RWPE1 (cell line): ENCODE measurements at regions not wholly inside any gene's neighbourhood (a gene's known extent, or its start where the extent isn't known, plus 50 kb on each side); places are given as distances from the start of the nearest gene placed in this dataset.

Source experiments
- CTCF ChIA-PET: fragments of 350-600 bp; sonication (Branson Sonifier 250); formaldehyde crosslinking; extraction: SDS; loops from one replicate; lab custom pipeline; 2021; lab: Yijun Ruan, JAX
- POLR2A ChIA-PET: fragments of 400-600 bp; formaldehyde crosslinking; extraction: SDS; loops from one replicate; lab custom pipeline; 2020; ENCODE audit warnings: antibody characterized with exemption; ENCODE audit not compliant: low non-redundant PET; lab: Yijun Ruan, JAX
- DNase-seq: peaks from one replicate; pipeline ENCODE4 v3.0.0; 2012; ENCODE audit warnings: low spot score
- H3K27ac ChIP-seq: fragments of 450-650 bp; 2 replicates; pipeline ENCODE4 v1.5.1; 2017
- TF ChIP-seq, protein P1 (sequence below): fragments of 450-650 bp; conservative IDR thresholded peaks from 2 replicates; pipeline ENCODE4 v1.5.1; 2017; ENCODE audit warnings: low read depth, mild to moderate bottlenecking

DNA sequence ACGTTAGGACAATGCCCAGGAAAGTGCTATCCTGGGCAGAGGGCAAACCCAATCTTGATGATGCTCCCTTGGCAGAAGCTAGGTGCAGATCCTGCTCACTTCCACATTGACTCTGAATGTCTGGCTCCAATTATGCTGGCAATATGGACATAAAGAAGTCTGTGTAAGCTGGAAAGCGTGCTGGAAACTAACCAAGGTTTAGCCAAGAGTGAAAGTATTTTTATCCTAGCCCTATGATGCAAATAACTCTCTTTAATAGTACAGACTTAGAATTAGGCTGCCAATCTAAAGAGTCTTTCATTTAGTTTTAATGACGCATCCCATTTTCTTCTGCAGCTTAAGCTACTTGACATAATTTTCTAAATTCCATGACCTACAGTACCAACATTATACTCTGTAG is 571.8 kb downstream of the TUSC7 start:
- TF ChIP-seq, protein P1, sequence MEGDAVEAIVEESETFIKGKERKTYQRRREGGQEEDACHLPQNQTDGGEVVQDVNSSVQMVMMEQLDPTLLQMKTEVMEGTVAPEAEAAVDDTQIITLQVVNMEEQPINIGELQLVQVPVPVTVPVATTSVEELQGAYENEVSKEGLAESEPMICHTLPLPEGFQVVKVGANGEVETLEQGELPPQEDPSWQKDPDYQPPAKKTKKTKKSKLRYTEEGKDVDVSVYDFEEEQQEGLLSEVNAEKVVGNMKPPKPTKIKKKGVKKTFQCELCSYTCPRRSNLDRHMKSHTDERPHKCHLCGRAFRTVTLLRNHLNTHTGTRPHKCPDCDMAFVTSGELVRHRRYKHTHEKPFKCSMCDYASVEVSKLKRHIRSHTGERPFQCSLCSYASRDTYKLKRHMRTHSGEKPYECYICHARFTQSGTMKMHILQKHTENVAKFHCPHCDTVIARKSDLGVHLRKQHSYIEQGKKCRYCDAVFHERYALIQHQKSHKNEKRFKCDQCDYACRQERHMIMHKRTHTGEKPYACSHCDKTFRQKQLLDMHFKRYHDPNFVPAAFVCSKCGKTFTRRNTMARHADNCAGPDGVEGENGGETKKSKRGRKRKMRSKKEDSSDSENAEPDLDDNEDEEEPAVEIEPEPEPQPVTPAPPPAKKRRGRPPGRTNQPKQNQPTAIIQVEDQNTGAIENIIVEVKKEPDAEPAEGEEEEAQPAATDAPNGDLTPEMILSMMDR = no peak
- ChIA-PET CTCF (interaction anchor here (0.7 kb wide), 1 partner anchor 112 kb away, joined by 3 read pairs; no protein-coding TSS in a partner anchor), POLR2A (no interaction called here)
- no peak for DNase-seq
- no peak overlapping the region for H3K27ac ChIP-seq

DNA sequence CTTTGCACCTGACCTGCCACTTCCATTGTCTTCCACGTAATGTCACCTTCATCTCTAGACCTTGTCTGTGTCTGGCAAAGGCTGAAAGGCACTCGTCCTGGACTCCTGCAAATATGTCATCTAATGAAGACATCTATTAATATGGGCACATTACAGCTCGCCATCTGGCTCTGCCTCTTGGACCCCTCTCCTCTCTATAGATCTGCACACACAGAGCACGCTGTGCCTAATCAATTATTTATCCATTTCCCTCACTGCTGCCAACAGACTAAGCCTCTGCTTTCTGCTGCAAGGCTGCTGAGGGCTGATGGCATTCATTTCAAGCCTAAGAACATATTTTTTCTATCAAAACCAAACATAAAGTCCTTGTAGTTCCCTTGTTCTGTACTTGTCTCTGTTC is 573.0 kb downstream of the TUSC7 start:
- ChIA-PET CTCF (no interaction called here), POLR2A (no interaction called here)
- TF ChIP-seq, protein P1 = no peak
- DNase-seq = no peak
- H3K27ac ChIP-seq = no peak overlapping the region

DNA sequence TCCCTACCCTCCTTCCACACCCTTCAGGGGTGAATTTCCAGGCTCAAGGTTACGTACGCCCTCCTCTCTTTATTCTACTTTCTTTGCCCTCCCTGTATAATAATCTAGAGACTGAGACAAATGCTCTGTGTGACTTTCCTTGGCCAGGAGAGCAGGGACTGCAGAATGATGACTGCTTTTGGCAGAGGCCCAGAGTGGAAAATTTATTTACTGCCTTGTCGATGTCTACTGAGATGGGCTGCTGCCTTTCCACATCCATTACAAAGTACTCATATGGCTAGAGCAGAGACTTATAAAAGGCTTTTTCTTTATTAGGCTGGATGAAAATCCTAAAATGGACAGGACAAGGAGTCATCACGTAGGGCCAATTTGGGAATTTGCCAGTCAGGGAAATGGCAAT is 576.2 kb downstream of the TUSC7 start:
- TF ChIP-seq, protein P1 = no peak
- POLR2A ChIA-PET = no interaction called here
- H3K27ac ChIP-seq = no peak overlapping the region
- DNase-seq = no peak
- CTCF ChIA-PET = no interaction called here

DNA sequence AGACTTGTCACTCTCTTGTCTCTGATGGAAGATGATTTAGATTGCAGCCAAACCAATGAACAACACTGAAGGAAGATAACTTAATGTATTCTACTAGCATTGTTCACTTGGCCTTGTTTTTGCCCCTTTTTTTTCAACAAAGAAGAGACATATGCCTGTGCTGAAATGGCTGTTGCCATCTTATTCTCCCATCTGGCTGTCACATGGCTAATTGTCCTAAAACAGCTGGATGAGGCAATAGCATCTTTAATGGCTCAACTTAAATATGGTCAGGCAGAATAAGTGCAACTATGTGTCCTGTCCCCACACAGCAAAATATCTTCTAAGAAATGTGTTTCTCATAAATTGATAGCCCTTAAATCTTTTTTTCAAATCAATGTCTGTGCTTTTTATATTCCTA is 576.9 kb downstream of the TUSC7 start:
- POLR2A ChIA-PET = no interaction called here
- TF ChIP-seq, protein P1 = no peak
- CTCF ChIA-PET = no interaction called here
- no peak for DNase-seq
- H3K27ac ChIP-seq = no peak overlapping the region

DNA sequence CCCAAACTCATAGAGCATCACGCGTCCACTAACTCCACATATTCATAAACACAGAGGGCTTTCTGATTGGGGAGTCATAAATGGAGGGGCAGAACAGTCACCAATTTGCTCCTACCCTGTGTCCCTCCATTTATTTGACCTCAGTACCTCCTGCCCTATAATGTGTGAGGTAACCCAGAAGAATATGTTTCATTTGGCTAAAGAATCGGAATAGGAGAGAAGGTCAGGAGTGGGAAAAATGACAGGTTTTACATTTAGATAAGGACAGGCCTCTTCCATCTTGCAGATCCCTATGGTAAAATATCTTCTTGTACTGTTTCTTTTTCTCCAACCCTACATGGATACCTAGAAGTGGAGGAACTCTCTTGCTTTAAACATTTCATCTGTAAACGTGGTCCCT is 578.0 kb downstream of the TUSC7 start:
- H3K27ac ChIP-seq = no peak overlapping the region
- ChIA-PET CTCF (no interaction called here), POLR2A (no interaction called here)
- TF ChIP-seq, protein P1 = no peak
- DNase-seq = no peak

DNA sequence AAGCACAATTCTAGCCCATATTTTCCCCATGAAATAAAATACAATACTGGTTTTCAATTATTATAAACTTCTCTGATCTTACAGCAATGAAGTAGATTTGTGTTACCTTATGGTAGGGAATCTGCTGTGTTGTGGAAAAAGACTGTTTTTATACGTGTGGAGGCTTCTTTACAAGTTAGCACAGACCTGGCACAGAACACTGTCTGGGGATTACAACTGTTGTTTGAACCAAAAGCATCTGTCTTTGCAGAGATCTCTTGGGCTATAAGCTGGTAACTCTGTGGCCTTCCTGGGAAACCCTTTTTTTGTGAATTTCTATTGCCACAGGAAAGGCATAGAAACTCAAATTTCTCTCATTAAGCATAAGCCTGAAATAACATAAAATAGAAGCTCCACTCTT is 581.9 kb downstream of the TUSC7 start:
- no peak for DNase-seq
- ChIA-PET CTCF (no interaction called here), POLR2A (no interaction called here)

More for the DNA sequence above, 581.9 kb downstream of the TUSC7 start:
- TF ChIP-seq, protein P1 = no peak
- H3K27ac ChIP-seq = no peak overlapping the region
